Left ventricle myocardium superior (tissue), 1 donor: ENCODE measurements at regions not wholly inside any gene's neighbourhood (a gene's known extent, or its start where the extent isn't known, plus 50 kb on each side); places are given as distances from the start of the nearest gene placed in this dataset.
"Not testable (repeated sequence)": the region's sequence is repeated elsewhere in the genome, so short reads cannot be mapped to it uniquely, and the experiment has no call there.

ENCODE experiments used
- ATAC-seq: fragments of 200-7000 bp; cut with Tn5 transposase; one replicate; pipeline ENCODE4 v1.9.1; 2020; ENCODE audit warnings: mild to moderate bottlenecking, moderate library complexity
- DNase-seq: peaks from one replicate; pipeline ENCODE4 v3.0.0-alpha.2; 2020
- intact Hi-C: fragments of 100-400 bp; cut with micrococcal nuclease; formaldehyde crosslinking; loops from one replicate; pipeline ENCODE4 v1.11.0; 2022
- donor health status: DM: no; HTN: yes; CAD: no; lungs with severe emphysema.

DNA sequence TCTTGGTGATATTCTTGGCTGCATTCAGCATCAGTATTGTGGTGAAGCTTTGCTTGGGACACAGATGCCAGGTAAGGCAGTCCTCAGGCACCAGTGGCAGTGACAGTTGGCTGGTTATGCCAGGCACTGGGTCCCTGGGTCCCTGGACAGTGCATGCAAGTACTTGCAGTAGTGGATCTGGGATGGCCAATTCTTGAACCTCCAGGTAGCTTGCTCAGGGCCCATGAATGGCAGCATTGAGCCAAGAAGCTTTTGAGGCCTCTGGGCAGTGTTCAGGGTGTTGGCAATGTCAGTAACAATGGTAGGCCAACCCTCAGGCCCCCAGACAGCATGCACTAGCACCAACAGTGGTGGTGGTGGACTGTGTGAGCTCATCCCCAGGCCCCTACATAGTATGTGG is 106.8 kb upstream of the ANXA10 start:
- ATAC-seq (no peak), DNase-seq (no peak)
- intact Hi-C loops, result no loop called here

DNA sequence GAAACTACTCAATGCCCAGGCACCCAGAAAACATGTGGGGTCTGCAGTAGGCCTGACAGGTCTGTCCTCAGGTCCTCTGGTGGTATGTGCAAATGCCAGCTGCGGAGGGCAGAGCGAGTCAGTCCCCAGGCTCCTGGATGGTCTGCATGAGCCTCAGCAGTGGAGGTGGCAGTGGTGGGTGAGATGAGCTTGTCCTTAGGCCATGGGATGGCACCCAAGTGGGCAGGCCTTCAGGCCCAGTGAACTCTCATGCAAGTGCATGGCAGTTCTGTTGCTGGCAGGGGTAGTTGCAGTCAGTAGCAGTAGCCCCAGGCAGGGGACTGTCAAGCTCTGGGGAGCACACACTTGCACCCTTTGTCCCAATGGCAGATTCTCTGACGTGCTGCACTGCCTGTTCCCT is 106.3 kb upstream of the ANXA10 start:
- ATAC-seq (no peak), DNase-seq (no peak)
- intact Hi-C loops, result no loop called here

DNA sequence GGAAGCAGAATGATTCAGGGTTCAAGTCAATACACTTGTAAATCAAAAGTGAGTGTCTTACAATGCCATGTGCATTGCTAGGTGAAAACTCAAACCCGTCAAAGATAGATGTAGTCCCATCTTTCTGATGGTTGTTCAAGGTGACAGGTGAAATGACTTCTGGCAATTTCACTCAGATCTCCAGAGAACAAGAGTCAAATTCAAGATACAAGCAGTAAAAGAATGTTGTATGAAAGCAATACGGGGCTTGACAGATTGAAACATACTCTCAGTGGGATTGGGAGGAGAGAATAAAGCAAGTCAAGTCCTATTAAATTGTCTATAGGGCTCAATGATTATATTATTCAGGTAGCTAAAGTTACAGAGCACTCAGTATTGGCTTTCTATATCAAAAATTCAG is 105.1 kb upstream of the ANXA10 start:
- intact Hi-C loops, result no loop called here
- DNase-seq (no peak), ATAC-seq (no peak)

DNA sequence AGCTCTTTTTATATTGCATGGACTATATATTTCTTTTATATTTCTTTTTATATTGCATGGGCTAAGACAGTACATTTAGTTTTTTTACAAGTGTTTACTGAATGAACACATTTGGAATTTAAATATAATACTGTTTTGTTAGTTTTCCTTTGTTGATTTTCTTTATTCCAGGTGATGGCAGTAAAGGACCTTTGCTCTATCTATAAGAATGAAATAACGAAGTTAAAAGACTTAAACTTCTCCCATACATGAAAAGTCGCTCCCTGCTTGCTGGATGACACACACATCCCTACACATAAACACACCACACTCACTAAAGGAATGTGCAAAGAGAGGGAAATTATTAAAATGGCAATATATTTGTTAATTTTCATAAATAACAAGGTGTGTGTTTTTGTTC is 102.5 kb upstream of the ANXA10 start:
- ATAC-seq, result no peak
- no peak for DNase-seq
- intact Hi-C loops, result no loop called here

DNA sequence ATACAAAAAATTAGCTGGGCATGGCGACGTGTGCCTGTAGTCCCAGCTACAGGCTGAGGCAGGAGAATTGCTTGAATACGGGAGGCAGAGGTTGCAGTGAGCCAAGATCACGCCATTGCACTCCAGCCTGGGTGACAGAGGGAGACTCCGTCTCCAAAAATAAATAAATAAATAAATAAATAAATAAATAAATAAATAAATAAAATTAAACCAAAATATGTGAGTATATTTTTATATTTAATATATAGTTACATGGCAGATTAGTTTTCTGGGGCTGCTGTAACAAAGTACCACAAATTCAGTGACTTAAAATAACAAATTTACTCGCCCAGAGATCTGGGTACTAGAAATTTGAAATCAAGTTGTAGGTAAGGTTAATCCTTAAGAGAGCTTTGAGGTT is 84.2 kb upstream of the ANXA10 start:
- DNase-seq, ATAC-seq, intact Hi-C loops: not testable (repeated sequence)

DNA sequence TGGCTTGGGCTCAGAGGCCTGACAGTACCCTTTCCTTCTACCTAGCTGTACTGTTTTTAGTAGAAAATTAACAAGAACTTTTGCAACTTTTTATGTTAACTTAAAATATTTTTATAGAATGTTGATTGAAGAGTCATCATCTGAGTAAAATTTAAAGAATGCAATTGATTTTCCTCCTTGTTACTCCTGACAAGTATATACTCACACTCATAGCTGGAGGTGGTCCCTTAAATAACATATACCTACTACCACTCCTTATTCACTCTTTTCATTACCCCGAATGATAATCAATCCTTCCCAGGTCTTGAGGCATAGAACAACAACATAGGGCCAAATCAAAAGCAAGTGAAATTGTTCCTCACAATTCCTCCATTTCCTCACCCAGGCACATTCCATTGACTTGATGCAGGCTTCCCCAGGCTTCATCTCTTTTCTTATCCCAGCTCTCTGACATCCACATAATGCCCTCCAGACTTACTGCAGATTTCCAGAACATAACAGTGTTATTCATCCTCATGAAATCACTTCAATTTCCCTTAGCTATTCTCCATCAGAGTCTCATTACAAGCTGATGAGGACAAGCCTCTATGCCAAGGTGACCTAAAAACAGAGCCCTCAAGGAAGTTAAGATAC is 73.2 kb upstream of the ANXA10 start:
- no peak for ATAC-seq
- intact Hi-C loops, result no loop called here

DNA sequence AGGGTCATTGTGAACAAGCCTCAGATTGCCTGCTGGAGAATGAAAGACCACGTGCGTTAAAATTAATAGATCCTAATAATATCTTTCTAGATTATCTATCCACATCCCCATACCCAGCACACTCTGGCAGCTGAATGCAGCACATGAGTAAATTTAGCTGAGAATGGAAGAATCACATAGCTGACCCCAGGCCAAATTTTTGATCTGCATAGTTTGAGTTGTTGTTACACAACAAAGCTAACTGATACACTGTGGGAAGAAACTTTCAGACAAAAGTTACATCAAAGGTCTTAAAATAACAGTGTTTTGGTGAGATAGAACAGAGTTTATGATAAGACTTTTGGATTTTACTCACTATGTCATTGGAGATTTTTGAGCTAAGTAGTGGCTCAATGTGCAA is 72.4 kb upstream of the ANXA10 start:
- ATAC-seq (no peak), DNase-seq (no peak)
- intact Hi-C loops, result no loop called here

More for the DNA sequence above, 73.2 kb upstream of the ANXA10 start:
- no peak for DNase-seq

DNA sequence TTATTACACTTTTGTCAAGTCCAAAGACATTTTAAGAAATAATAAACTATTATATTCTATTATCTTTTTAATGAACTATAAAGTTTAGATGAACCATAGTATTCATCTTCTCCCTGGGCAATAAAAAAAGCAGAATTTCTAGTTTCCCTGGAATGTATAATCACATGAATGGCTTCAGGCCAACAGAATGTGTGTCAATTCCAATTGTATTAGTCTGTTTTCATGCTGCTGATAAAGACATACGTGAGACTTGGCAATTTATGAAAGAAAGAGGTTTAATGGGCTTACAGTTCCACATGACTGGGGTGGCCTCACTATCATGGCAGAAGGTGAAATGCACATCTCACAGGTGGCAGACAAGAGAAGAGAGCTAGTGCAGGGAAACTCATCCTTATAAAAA is 70.7 kb upstream of the ANXA10 start:
- DNase-seq, result no peak
- ATAC-seq, result no peak
- intact Hi-C loops, result no loop called here

DNA sequence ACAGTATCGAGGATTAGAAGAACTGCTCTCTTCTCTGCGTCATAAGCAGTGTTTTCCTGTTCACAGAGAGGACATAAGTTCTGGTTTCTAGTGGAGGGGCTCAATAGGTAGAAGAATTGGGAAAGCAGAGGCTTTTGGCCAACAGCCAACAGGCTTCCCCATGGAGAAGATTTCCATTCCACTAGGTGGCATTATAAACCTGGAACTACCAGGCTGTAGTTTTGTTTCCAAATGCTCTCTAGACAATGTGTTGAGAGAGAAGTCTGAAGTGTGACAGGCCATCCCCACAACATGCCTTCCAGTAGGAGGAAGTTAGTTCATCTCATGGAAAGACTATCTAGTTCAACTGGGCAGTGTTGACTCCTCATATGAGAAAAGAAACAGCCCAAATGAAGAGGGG is 63.8 kb upstream of the ANXA10 start:
- ATAC-seq, result no peak
- no peak for DNase-seq
- intact Hi-C loops, result no loop called here

DNA sequence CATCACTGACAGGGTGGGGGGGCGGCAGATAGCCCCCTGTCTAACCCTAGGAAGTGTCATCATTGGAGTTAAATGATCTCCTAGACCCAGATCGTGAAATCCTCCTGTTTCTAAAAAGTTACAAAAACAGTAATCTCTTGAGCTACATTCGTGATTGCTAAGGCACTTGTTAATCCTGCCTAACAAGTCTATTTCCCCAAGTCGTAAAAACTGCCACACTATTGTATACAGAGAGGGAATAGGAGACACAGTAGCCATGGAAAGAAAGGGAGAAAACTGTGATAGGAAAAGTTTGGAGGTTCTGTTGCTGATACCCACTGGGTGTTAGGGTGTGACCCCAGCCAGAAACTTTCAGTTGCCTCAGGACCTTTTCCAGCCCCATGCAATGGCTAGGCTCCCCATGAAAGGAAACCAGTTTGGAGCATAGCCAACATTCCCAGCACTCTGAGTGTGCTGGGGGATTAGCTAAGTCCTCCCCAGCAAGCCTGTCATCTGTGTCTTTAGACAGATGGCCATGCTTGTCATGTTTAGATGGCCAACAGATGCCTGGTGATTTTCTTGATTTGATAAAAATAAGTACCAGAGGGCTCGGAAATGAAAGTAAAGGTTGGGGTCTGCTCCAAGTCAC is 63.3 kb upstream of the ANXA10 start:
- intact Hi-C loops, result no loop called here
- ATAC-seq, result no peak
- no peak for DNase-seq

DNA sequence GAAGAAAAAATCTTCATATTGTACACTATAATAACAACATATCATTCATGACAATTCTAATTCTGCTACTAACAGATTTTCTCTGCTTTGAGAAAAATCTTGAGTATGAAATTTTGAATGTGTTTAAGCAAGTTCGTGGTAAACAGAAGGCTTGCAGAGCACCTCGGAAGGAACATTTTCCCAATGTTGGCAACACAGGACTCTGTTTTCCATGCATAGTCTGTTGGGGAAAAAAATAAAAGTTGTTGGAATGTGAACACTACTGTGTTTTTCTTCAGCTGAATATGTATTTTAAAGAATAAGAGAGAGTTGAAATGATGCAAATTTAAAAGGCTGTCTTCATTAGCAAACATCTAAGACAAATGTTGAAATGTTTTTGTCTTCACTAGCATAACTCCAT is 54.7 kb upstream of the ANXA10 start:
- ATAC-seq, result no peak
- no peak for DNase-seq
- intact Hi-C loops, result no loop called here

DNA sequence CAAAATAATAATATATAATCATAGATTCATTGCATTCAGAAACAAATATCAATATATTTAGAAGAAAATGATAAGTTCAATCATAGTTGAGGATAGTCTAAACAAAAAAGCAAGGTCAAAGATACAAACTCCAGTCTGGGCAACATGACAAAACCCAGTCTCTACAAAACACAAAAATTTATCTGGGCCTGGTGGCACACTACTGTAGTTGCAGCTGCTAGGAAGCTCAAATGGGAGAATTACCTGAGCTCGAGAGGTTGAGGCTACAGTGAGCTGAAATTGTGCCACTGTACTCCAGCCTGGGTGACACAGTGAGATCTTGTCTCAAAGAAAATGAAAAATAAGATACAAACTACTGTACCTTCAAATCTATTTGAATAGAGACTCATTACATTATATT is 52.7 kb upstream of the ANXA10 start:
- intact Hi-C loops, result no loop called here
- no peak for ATAC-seq
- no peak for DNase-seq
